ENCODE measurements at regions not wholly inside any gene's neighbourhood (a gene's known extent, or its start where the extent isn't known, plus 50 kb on each side); places are given as distances from the start of the nearest gene placed in this dataset.

DNA sequence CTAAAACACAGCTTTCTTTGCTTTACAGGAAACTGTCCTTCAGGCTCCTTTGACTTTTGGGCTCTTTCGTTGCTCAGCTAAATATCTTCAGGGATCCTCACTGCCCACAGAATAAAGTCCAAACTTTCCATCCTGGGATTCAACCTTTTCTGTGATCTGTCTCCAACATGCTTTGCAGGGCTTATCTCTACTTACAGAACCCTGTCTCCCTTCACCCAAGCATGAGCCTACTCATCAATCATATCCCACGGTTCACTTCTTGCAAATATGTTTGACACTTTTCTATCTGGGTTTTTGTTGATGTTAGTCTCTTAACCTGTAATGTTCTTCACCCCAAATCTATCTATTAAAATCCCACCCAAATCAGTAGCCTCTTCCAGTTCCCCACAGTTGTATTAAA lies 93.5 kb upstream of the ADRA1D start:
- Histone ChIP-seq H2BK12ac (ENCODE audit: insufficient read length, low read depth, low read length) (no peak overlapping the region), H3K79me2 (ENCODE audit: insufficient read depth, low read length) (no peaks in the 10 kb centered on the region), H4K5ac (ENCODE audit: insufficient read length, low read depth, low read length) (no peak overlapping the region), H3K79me1 (ENCODE audit: insufficient read depth, low read depth, low read length, poor library complexity, severe bottlenecking) (no peaks in the 10 kb centered on the region), H3K23me2 (ENCODE audit: insufficient read length, low read depth, low read length, poor library complexity, severe bottlenecking) (no peaks in the 10 kb centered on the region), H2BK120ac (ENCODE audit: low read depth, low read length, poor library complexity, severe bottlenecking) (no peak overlapping the region), H3K4me2 (ENCODE audit: insufficient read depth, insufficient read length, low read length) (no peak overlapping the region), H2AFZ (ENCODE audit: low read length) (no peak overlapping the region), H3K56ac (ENCODE audit: insufficient read length, low read depth, low read length) (no peak overlapping the region), H2BK5ac (ENCODE audit: insufficient read length, low read length) (no peak overlapping the region), H3K9me3 (ENCODE audit: control insufficient read depth, low read depth, low read length) (no peaks in the 10 kb centered on the region), H3K23ac (ENCODE audit: insufficient read length, low read depth, low read length) (no peak overlapping the region), H3K14ac (ENCODE audit: insufficient read depth, low read length) (no peak overlapping the region), H4K91ac (ENCODE audit: insufficient read length, low read depth, low read length) (no peak overlapping the region), H3K9ac (ENCODE audit: extremely low read depth, insufficient read length, low read length) (no peak overlapping the region), H4K8ac (replicated peaks; ENCODE audit: insufficient read length, low read depth, low read length) (no peak overlapping the region), H3K27ac (ENCODE audit: insufficient read length, low read depth, low read length) (no peak overlapping the region), H2BK15ac (ENCODE audit: low read depth, low read length) (no peak overlapping the region), H3K18ac (ENCODE audit: insufficient read length, low read depth, low read length) (no peak overlapping the region), H2BK20ac (ENCODE audit: low read depth, low read length, poor library complexity, severe bottlenecking) (no peak overlapping the region), H3K4ac (ENCODE audit: low read depth, low read length) (no peak overlapping the region), H3K27me3 (ENCODE audit: insufficient read depth, low read length) (no peaks in the 10 kb centered on the region), H3K4me1 (ENCODE audit: insufficient read depth, low read length) (no peaks in the 10 kb centered on the region; the same call in 1 of the 2 replicates), H2AK5ac (ENCODE audit: insufficient read length, low read length) (no peak overlapping the region), H3T11ph (ENCODE audit: low read length) (no peak overlapping the region), H4K20me1 (ENCODE audit: control insufficient read depth, insufficient read depth, insufficient read length) (no peaks in the 10 kb centered on the region)
- no CpG with 5 or more reads among the region's 2 CpGs for WGBS (ENCODE audit: extremely low coverage, insufficient read length, low lambda C conversion rate)
- no peak overlapping the region for H3K27ac Mint-ChIP-seq
- H3K36me3 Mint-ChIP-seq (ENCODE audit: insufficient read depth in 1 of 3, low read depth in 3 of 3): no peaks in the 10 kb centered on the region
- TF ChIP-seq, protein P1, sequence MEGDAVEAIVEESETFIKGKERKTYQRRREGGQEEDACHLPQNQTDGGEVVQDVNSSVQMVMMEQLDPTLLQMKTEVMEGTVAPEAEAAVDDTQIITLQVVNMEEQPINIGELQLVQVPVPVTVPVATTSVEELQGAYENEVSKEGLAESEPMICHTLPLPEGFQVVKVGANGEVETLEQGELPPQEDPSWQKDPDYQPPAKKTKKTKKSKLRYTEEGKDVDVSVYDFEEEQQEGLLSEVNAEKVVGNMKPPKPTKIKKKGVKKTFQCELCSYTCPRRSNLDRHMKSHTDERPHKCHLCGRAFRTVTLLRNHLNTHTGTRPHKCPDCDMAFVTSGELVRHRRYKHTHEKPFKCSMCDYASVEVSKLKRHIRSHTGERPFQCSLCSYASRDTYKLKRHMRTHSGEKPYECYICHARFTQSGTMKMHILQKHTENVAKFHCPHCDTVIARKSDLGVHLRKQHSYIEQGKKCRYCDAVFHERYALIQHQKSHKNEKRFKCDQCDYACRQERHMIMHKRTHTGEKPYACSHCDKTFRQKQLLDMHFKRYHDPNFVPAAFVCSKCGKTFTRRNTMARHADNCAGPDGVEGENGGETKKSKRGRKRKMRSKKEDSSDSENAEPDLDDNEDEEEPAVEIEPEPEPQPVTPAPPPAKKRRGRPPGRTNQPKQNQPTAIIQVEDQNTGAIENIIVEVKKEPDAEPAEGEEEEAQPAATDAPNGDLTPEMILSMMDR (conservative IDR thresholded peaks at IDR 0.05): no peak
- no peak overlapping the region for H3K4me3 Mint-ChIP-seq
- DNase-seq: no peak
- peaks cover 5 to 12% of the 10 kb centered on the region in 2 experiments; a peak in 3 of 4 replicates for H3K4me1 Mint-ChIP-seq
- no peaks in the 10 kb centered on the region for H3K9me3 Mint-ChIP-seq
- peaks cover 3% of the 10 kb centered on the region for H3K27me3 Mint-ChIP-seq (ENCODE audit: low read depth)

Data from H9 (cell line).